PFSK-1 (cell line): ENCODE measurements at regions not wholly inside any gene's neighbourhood (a gene's known extent, or its start where the extent isn't known, plus 50 kb on each side); places are given as distances from the start of the nearest gene placed in this dataset.

Experiments
- FOXP2 ChIP-seq: optimal IDR thresholded peaks from 2 replicates; pipeline ENCODE3; 2011; ENCODE audit warnings: borderline replicate concordance, control low read depth, inconsistent platforms; ENCODE audit not compliant: insufficient read depth; ENCODE audit errors: extremely low read length, extremely low read depth
- POLR2AphosphoS5 ChIP-seq: IDR thresholded peaks from 2 replicates; pipeline ENCODE4 v1.6.1; 2012; ENCODE audit warnings: low read depth, mild to moderate bottlenecking, control low read depth, low read length, moderate library complexity
- REST ChIP-seq, 2 experiments: IDR thresholded peaks; 2 replicates each; pipeline versions ENCODE4 v1.6.1 to v1.8.0; 2011 to 2012; ENCODE audit warnings: low read depth in 2 of 2, low read length in 2 of 2, control low read depth in 1 of 2, inconsistent platforms in 1 of 2, mild to moderate bottlenecking in 1 of 2, moderate library complexity in 1 of 2; ENCODE audit not compliant: insufficient read depth in 1 of 2
- TAF1 ChIP-seq: IDR thresholded peaks from 2 replicates; pipeline ENCODE4 v1.6.1; 2012; ENCODE audit warnings: low read length, control low read depth, borderline replicate concordance; ENCODE audit not compliant: insufficient read depth

GRCh38 chr1:68973459-68974244 is 476.8 kb upstream of the DEPDC1 start:
- TF ChIP-seq TAF1 (no peak), POLR2AphosphoS5 (no peak), FOXP2 (no peak), REST (IDR thresholded peaks at IDR 0.05; ENCODE audit: insufficient read depth in 1 of 2, low read depth in 2 of 2, low read length in 2 of 2) (no peak)
